ENCODE measurements at regions not wholly inside any gene's neighbourhood (a gene's known extent, or its start where the extent isn't known, plus 50 kb on each side); places are given as distances from the start of the nearest gene placed in this dataset.
A peak's percentile ranks its signal among the peaks of the same experiment; 100 is the strongest.

GRCh38 chr1:73639494-73639893 is 558.5 kb downstream of the LRRIQ3 start (continued):
- TF ChIP-seq ZNF462 (CRISPR knock-in tag; IDR thresholded peaks at IDR 0.05) (no peak), NANOG (IDR thresholded peaks at IDR 0.05; ENCODE audit: borderline replicate concordance) (no peak), STAT1 (IDR thresholded peaks at IDR 0.05; ENCODE audit: unreplicated experiment) (no peak), EZH2phosphoT487 (IDR thresholded peaks at IDR 0.05; ENCODE audit: unreplicated experiment) (no peak), CTCF (conservative IDR thresholded peaks at IDR 0.05; ENCODE audit: low read depth in 2 of 2) (no peak), JUNB (IDR thresholded peaks at IDR 0.05; ENCODE audit: unreplicated experiment) (no peak), POLR2AphosphoS5 (IDR thresholded peaks at IDR 0.05; ENCODE audit: low read depth) (no peak)

GRCh38 chr1:73637264-73637663 is 560.7 kb downstream of the LRRIQ3 start:
- Mint-ChIP-seq H3K27me3 (ENCODE audit: insufficient read depth, low read depth, poor library complexity) (no peaks in the 10 kb centered on the region), H3K27ac (peak overlapping the region; percentile 42), H3K4me3 (no peak overlapping the region), H3K4me1 (peaks cover 11% of the 10 kb centered on the region), H3K9me3 (no peaks in the 10 kb centered on the region), H3K36me3 (ENCODE audit: low read depth) (no peaks in the 10 kb centered on the region)
- ATAC-seq (no peak), DNase-seq (ENCODE audit: low spot score) (peak; percentile 5)
- H3F3A ChIP-seq (replicated peaks; ENCODE audit: low read depth) = no peaks in the 10 kb centered on the region
- no peak overlapping the region for H3K4me2 ChIP-seq
- H3K79me2 ChIP-seq (replicated peaks; ENCODE audit: insufficient read depth) = no peaks in the 10 kb centered on the region
- no peaks in the 10 kb centered on the region for H4K20me1 ChIP-seq (replicated peaks; ENCODE audit: insufficient read depth)
- H2AFZ ChIP-seq = no peak overlapping the region
- no peaks in the 10 kb centered on the region for H3K4me1 ChIP-seq (ENCODE audit: insufficient read depth)
- H3K9me2 ChIP-seq (ENCODE audit: insufficient read depth) = no peaks in the 10 kb centered on the region
- no peak overlapping the region for H3K4me3 ChIP-seq
- no peaks in the 10 kb centered on the region for H3K27me3 ChIP-seq (ENCODE audit: insufficient read depth)
- H3K27ac ChIP-seq (ENCODE audit: low read depth) = no peak overlapping the region
- no peaks in the 10 kb centered on the region for H3K36me3 ChIP-seq (ENCODE audit: insufficient read depth)
- TF ChIP-seq JUNB (IDR thresholded peaks at IDR 0.05; ENCODE audit: unreplicated experiment) (no peak), REST (IDR thresholded peaks at IDR 0.05; ENCODE audit: unreplicated experiment) (no peak), ZNF114 (CRISPR knock-in tag; IDR thresholded peaks at IDR 0.05) (no peak), CTCF (conservative IDR thresholded peaks at IDR 0.05; ENCODE audit: low read depth in 2 of 2) (no peak)

Data from GM23338 (cell line).